ENCODE measurements at regions not wholly inside any gene's neighbourhood (a gene's known extent, or its start where the extent isn't known, plus 50 kb on each side); places are given as distances from the start of the nearest gene placed in this dataset.

GRCh38 chr4:117868201-117868600, 166.1 kb upstream of the NDST3 start:
- no peak overlapping the region for H3K27ac ChIP-seq (ENCODE audit: low read length)
- no peaks in the 10 kb centered on the region for H3K27me3 ChIP-seq (ENCODE audit: insufficient read depth, low read depth, low read length)
- TF ChIP-seq EZH2 (IDR thresholded peaks at IDR 0.05; ENCODE audit: borderline replicate concordance, insufficient read depth, low read length, poor library complexity, severe bottlenecking) (no peak), SMC3 (conservative IDR thresholded peaks at IDR 0.05; ENCODE audit: poor library complexity) (no peak), POLR2AphosphoS5 (IDR thresholded peaks at IDR 0.05) (no peak), CTCF (IDR thresholded peaks at IDR 0.05; ENCODE audit: poor library complexity, severe bottlenecking) (no peak), RAD21 (conservative IDR thresholded peaks at IDR 0.05) (no peak), EP300 (conservative IDR thresholded peaks at IDR 0.05; ENCODE audit: poor library complexity, severe bottlenecking) (no peak), TAF1 (IDR thresholded peaks at IDR 0.05; ENCODE audit: low read depth) (no peak), MXI1 (conservative IDR thresholded peaks at IDR 0.05; ENCODE audit: poor library complexity, severe bottlenecking) (no peak)
- TF ChIP-seq, protein P1, sequence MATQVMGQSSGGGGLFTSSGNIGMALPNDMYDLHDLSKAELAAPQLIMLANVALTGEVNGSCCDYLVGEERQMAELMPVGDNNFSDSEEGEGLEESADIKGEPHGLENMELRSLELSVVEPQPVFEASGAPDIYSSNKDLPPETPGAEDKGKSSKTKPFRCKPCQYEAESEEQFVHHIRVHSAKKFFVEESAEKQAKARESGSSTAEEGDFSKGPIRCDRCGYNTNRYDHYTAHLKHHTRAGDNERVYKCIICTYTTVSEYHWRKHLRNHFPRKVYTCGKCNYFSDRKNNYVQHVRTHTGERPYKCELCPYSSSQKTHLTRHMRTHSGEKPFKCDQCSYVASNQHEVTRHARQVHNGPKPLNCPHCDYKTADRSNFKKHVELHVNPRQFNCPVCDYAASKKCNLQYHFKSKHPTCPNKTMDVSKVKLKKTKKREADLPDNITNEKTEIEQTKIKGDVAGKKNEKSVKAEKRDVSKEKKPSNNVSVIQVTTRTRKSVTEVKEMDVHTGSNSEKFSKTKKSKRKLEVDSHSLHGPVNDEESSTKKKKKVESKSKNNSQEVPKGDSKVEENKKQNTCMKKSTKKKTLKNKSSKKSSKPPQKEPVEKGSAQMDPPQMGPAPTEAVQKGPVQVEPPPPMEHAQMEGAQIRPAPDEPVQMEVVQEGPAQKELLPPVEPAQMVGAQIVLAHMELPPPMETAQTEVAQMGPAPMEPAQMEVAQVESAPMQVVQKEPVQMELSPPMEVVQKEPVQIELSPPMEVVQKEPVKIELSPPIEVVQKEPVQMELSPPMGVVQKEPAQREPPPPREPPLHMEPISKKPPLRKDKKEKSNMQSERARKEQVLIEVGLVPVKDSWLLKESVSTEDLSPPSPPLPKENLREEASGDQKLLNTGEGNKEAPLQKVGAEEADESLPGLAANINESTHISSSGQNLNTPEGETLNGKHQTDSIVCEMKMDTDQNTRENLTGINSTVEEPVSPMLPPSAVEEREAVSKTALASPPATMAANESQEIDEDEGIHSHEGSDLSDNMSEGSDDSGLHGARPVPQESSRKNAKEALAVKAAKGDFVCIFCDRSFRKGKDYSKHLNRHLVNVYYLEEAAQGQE (IDR thresholded peaks at IDR 0.05; ENCODE audit: borderline replicate concordance): no peak
- H3K9me3 ChIP-seq (ENCODE audit: low read length): no peaks in the 10 kb centered on the region
- H2AFZ ChIP-seq (ENCODE audit: low read depth, low read length): no peak overlapping the region
- no peak overlapping the region for H3K9ac ChIP-seq (ENCODE audit: low read length)
- H3K4me3 ChIP-seq (ENCODE audit: low read length): no peak overlapping the region
- no peaks in the 10 kb centered on the region for H3K36me3 ChIP-seq (ENCODE audit: insufficient read depth, low read length)
- no peaks in the 10 kb centered on the region for H3F3A ChIP-seq (ENCODE audit: insufficient read depth, low read length, poor library complexity, severe bottlenecking)
- H3K79me2 ChIP-seq (replicated peaks; ENCODE audit: insufficient read depth, low read length): no peaks in the 10 kb centered on the region
- no peaks in the 10 kb centered on the region for H3K9me2 ChIP-seq (ENCODE audit: insufficient read depth, low read length)
- H4K20me1 ChIP-seq (ENCODE audit: insufficient read depth): no peaks in the 10 kb centered on the region
- H3K4me2 ChIP-seq (ENCODE audit: low read length): no peak overlapping the region

- Histone ChIP-seq H3K27me3 (ENCODE audit: insufficient read depth, low read depth, low read length) (no peaks in the 10 kb centered on the region), H4K20me1 (ENCODE audit: insufficient read depth) (no peaks in the 10 kb centered on the region), H3K9me3 (ENCODE audit: low read length) (no peaks in the 10 kb centered on the region), H3K4me2 (ENCODE audit: low read length) (no peak overlapping the region), H3K79me2 (replicated peaks; ENCODE audit: insufficient read depth, low read length) (no peaks in the 10 kb centered on the region), H2AFZ (ENCODE audit: low read depth, low read length) (no peak overlapping the region), H3K4me3 (ENCODE audit: low read length) (no peak overlapping the region), H3K9ac (ENCODE audit: low read length) (no peak overlapping the region), H3F3A (ENCODE audit: insufficient read depth, low read length, poor library complexity, severe bottlenecking) (no peaks in the 10 kb centered on the region), H3K9me2 (ENCODE audit: insufficient read depth, low read length) (no peaks in the 10 kb centered on the region), H3K27ac (ENCODE audit: low read length) (no peak overlapping the region), H3K36me3 (ENCODE audit: insufficient read depth, low read length) (no peaks in the 10 kb centered on the region)
- TF ChIP-seq EP300 (conservative IDR thresholded peaks at IDR 0.05; ENCODE audit: poor library complexity, severe bottlenecking) (no peak), CTCF (IDR thresholded peaks at IDR 0.05; ENCODE audit: poor library complexity, severe bottlenecking) (no peak), POLR2AphosphoS5 (IDR thresholded peaks at IDR 0.05) (no peak), MXI1 (conservative IDR thresholded peaks at IDR 0.05; ENCODE audit: poor library complexity, severe bottlenecking) (no peak), EZH2 (IDR thresholded peaks at IDR 0.05; ENCODE audit: borderline replicate concordance, insufficient read depth, low read length, poor library complexity, severe bottlenecking) (no peak), SMC3 (conservative IDR thresholded peaks at IDR 0.05; ENCODE audit: poor library complexity) (no peak), RAD21 (conservative IDR thresholded peaks at IDR 0.05) (no peak), TAF1 (IDR thresholded peaks at IDR 0.05; ENCODE audit: low read depth) (no peak)
- TF ChIP-seq, protein P1 (IDR thresholded peaks at IDR 0.05; ENCODE audit: borderline replicate concordance): no peak
Observed at GRCh38 chr4:117873779-117874178, 160.5 kb upstream of the NDST3 start.
